GM12874 (cell line): ENCODE measurements at regions not wholly inside any gene's neighbourhood (a gene's known extent, or its start where the extent isn't known, plus 50 kb on each side); places are given as distances from the start of the nearest gene placed in this dataset.

Source experiments
- TF ChIP-seq, protein P1 (sequence below): IDR thresholded peaks from 2 replicates; pipeline ENCODE4 v1.5.1; 2011; ENCODE audit warnings: low read depth, mild to moderate bottlenecking, control low read depth, low read length, moderate library complexity; ENCODE audit not compliant: insufficient read depth

DNA sequence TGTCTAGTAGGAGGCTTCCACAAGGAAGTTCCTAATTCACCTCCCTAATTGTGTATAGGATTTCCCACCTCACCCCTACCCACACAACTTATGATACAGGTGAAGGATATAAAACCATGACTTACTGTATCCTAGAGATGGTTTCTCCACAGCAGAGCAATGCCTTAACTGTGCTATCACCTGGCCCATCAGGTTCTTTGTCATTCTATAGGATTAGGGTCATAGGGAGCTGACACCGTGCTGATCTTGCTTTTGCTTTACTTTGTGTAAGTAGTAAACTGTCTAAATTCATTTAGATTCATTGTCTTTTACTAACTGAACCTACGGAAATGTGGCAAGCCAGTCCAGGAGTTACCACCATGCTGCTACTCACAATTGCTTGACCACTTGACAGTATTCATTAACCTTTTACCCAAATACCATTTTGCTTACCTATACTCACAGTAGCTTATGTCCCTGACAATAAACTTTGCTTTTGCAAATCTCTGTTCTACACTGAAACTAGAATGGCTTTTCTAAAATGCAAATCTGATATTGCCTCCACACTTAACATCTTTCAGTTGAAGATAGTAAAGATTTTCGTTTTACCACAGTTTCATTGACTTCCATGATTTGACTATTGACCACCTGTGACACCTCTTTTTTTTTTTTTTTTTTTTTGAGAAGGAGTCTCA, 147.6 kb downstream of the IFI44 start:
- TF ChIP-seq, protein P1, sequence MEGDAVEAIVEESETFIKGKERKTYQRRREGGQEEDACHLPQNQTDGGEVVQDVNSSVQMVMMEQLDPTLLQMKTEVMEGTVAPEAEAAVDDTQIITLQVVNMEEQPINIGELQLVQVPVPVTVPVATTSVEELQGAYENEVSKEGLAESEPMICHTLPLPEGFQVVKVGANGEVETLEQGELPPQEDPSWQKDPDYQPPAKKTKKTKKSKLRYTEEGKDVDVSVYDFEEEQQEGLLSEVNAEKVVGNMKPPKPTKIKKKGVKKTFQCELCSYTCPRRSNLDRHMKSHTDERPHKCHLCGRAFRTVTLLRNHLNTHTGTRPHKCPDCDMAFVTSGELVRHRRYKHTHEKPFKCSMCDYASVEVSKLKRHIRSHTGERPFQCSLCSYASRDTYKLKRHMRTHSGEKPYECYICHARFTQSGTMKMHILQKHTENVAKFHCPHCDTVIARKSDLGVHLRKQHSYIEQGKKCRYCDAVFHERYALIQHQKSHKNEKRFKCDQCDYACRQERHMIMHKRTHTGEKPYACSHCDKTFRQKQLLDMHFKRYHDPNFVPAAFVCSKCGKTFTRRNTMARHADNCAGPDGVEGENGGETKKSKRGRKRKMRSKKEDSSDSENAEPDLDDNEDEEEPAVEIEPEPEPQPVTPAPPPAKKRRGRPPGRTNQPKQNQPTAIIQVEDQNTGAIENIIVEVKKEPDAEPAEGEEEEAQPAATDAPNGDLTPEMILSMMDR: no peak

DNA sequence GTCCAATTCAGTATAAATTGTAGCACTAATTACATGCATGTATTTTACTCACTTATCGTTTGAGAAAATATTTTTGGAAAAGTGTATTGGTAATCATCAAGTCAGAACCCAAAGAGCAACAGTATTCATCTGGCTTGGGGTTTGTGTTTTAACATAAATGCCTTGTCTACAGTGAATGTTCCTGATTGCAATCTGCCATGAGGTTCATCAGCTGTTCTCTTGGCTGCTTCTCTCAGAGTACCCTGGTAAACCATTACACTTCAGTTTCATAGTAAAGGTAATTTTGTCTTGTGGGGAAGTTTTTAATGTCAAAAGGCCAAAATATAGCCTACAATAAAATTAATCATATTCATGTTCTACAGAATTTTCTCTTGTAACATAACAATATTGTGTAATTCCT, 150.3 kb downstream of the IFI44 start:
- TF ChIP-seq, protein P1: no peak

DNA sequence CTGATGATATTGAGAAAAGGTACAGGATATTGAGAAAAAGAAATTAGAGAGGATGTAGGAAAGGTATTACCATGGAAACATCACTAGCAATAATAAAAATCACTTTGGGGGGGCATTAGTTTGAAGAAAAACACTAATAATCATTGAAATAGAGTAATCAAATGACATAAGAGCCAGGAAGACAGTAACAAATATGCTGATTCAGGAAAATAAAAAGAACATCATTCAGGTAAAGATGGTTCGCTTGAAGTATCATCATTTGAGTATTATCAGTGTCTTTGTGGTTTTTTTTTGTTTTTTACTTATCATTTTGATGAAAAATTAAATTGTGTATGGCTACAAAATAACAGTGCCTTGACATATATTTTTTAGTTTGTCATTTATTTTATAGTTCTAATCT, 164.5 kb downstream of the IFI44 start:
- TF ChIP-seq, protein P1: no peak

- TF ChIP-seq, protein P1: no peak
These were observed 175.9 kb downstream of the IFI44 start for GRCh38 chr1:78825561-78825960.

DNA sequence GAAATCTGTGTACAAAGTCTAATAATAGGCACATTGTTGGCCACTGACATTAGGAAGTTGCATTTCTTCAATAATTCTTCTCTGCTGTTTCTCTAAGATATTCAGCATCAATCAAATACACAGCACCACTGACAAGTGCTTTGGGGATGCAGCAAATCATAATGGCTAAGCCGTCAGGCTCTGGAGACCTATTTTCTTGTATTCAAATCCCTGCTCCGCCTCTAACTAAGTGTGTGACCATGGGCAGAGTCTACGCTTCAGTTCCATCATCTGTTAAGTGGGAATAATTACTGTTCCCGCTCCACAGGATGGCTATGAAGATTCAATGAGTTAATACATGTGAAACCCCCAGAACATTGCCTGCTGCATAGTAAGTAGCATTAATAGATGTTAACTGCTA, 176.9 kb downstream of the ADGRL4 start:
- TF ChIP-seq, protein P1: no peak

DNA sequence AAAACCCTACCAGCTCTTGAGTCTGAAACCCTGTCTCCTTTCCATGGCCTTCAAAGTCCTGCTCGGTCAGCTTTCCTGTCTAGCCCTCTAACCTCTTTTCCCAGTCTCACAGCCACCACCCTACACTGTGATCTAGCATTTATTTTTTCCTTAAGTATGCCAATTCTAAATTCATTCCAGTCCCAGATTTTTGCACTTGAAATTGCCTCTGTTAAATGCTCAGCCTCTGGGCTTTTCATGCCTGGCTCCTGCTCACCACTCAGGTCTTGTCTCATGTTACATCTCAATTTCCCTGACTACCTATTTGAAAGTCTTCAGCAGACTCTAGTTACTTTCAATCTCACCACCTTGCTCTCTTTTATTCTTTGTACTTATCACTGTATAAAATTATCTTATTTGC, 176.2 kb downstream of the ADGRL4 start:
- TF ChIP-seq, protein P1: no peak

DNA sequence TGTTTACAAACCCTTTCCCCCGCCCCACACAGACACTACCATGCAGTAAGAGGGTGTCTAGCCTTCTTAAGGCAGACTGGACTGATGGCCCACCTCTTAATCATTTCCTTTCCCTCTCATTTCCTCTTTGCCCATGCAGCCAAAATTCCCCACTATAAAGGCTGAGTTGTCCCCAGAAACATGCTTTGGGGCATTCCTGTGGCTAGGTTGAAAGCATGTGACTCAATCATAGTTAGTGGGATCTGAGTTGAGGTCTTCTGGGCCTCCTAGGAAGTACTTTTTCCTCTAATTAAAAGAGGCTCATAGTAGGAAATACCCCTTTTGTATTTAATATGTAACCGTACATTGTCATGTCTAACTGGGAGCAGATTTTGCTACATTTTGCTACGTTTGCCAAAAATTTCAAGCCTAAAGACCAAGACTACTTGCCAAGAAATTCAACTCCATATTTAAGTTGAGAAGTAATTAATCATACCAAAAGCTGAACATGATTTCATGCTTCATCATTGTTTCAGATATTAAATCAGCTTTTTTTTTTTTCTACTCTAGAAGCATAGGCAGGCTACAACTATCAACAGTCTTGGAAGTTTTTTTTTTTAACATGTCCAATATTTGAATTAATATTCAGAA, 174.7 kb downstream of the ADGRL4 start:
- TF ChIP-seq, protein P1: no peak
